DND-41 (cell line): ENCODE measurements at regions not wholly inside any gene's neighbourhood (a gene's known extent, or its start where the extent isn't known, plus 50 kb on each side); places are given as distances from the start of the nearest gene placed in this dataset.

Experiments
- ATAC-seq: fragments of 200-7000 bp; cut with Tn5 transposase; 3 replicates; pipeline ENCODE4 v1.9.1; 2021; ENCODE audit warnings: low read depth; ENCODE audit not compliant: insufficient read depth
- DNase-seq: peaks from one replicate; pipeline ENCODE4 v3.0.0-alpha.2; 2020
- H2AFZ ChIP-seq: 2 replicates; pipeline ENCODE4 v1.6.0; 2012; ENCODE audit warnings: low read depth, low read length
- H3K27ac ChIP-seq: 2 replicates; pipeline ENCODE4 v1.5.1; 2012; ENCODE audit warnings: low read length, inconsistent platforms
- H3K27me3 ChIP-seq: fragments of 200-600 bp; sonication (generic); 2 replicates; pipeline ENCODE4 v1.6.0; 2012; ENCODE audit warnings: low read length, mild to moderate bottlenecking, inconsistent platforms; ENCODE audit not compliant: insufficient read depth, poor library complexity
- H3K36me3 ChIP-seq: 2 replicates; pipeline ENCODE4 v1.5.1; 2012; ENCODE audit warnings: low read length, inconsistent platforms; ENCODE audit not compliant: insufficient read depth
- H3K4me1 ChIP-seq: 2 replicates; pipeline ENCODE4 v1.5.1; 2012; ENCODE audit warnings: mild to moderate bottlenecking, low read length; ENCODE audit not compliant: insufficient read depth
- H3K4me2 ChIP-seq: 2 replicates; pipeline ENCODE4 v1.6.0; 2012; ENCODE audit warnings: mild to moderate bottlenecking, moderate library complexity, low read length, inconsistent platforms; ENCODE audit not compliant: insufficient read depth
- H3K4me3 ChIP-seq, 2 experiments: fragments of 200-600 bp in 1 of 2; shearing (Covaris generic) in 1 of 2; 2 replicates each; pipeline ENCODE4 v1.5.1; 2012 to 2016; ENCODE audit warnings: inconsistent platforms in 2 of 2, low read length in 2 of 2, mild to moderate bottlenecking in 2 of 2, low read depth in 1 of 2, moderate library complexity in 1 of 2
- H3K79me2 ChIP-seq: 2 replicates; pipeline ENCODE4 v1.6.0; 2012; ENCODE audit warnings: low read length, inconsistent platforms; ENCODE audit not compliant: insufficient read depth
- H3K9ac ChIP-seq: 2 replicates; pipeline ENCODE4 v1.6.0; 2012; ENCODE audit warnings: low read depth, mild to moderate bottlenecking, inconsistent platforms, low read length, moderate library complexity
- H3K9me3 ChIP-seq: 2 replicates; pipeline ENCODE4 v1.5.1; 2012; ENCODE audit warnings: low read length, moderate library complexity, mild to moderate bottlenecking, inconsistent platforms; ENCODE audit not compliant: insufficient read depth, severe bottlenecking
- H4K20me1 ChIP-seq: 2 replicates; pipeline ENCODE4 v1.6.0; 2012; ENCODE audit warnings: low read length; ENCODE audit not compliant: insufficient read depth
- CTCF ChIP-seq: IDR thresholded peaks from 2 replicates; pipeline ENCODE4 v1.5.1; 2012; ENCODE audit warnings: borderline replicate concordance, low read length, moderate library complexity, mild to moderate bottlenecking; ENCODE audit not compliant: poor library complexity, severe bottlenecking; ENCODE audit errors: extremely low read depth
- EZH2 ChIP-seq: IDR thresholded peaks from 3 replicates; pipeline ENCODE4 v1.6.1; 2012; ENCODE audit warnings: borderline replicate concordance, low read depth, mild to moderate bottlenecking, moderate library complexity, low read length, inconsistent platforms; ENCODE audit not compliant: severe bottlenecking

- peaks cover 4% of the 10 kb centered on the region for H3K27me3 ChIP-seq
- H3K4me2 ChIP-seq = no peak overlapping the region
- no peak overlapping the region for H3K4me3 ChIP-seq
- no peak overlapping the region for H2AFZ ChIP-seq
- DNase-seq (no peak), ATAC-seq (no peak)
- H3K27ac ChIP-seq = no peak overlapping the region
- H3K9ac ChIP-seq = no peak overlapping the region
- H3K36me3 ChIP-seq = no peaks in the 10 kb centered on the region
- no peaks in the 10 kb centered on the region for H3K9me3 ChIP-seq
- no peak for TF ChIP-seq CTCF
- TF ChIP-seq EZH2 = no peak
- H4K20me1 ChIP-seq = no peaks in the 10 kb centered on the region
- no peaks in the 10 kb centered on the region for H3K4me1 ChIP-seq
- no peaks in the 10 kb centered on the region for H3K79me2 ChIP-seq
These were observed 282.9 kb downstream of the TSHZ3 start for GRCh38 chr19:31066385-31066784.

GRCh38 chr19:31064491-31064890 is 284.7 kb downstream of the TSHZ3 start:
- TF ChIP-seq CTCF = no peak
- no peak for TF ChIP-seq EZH2
- Histone ChIP-seq H3K36me3 (no peaks in the 10 kb centered on the region), H4K20me1 (no peaks in the 10 kb centered on the region), H3K9me3 (no peaks in the 10 kb centered on the region), H2AFZ (no peak overlapping the region), H3K79me2 (no peaks in the 10 kb centered on the region), H3K9ac (no peak overlapping the region), H3K4me2 (no peak overlapping the region), H3K4me1 (no peaks in the 10 kb centered on the region), H3K27me3 (peaks cover 4% of the 10 kb centered on the region), H3K27ac (no peak overlapping the region), H3K4me3 (no peak overlapping the region)
- ATAC-seq (no peak), DNase-seq (no peak)

- H3K9ac ChIP-seq = no peak overlapping the region
- no peak overlapping the region for H3K27ac ChIP-seq
- TF ChIP-seq EZH2 (no peak), CTCF (no peak)
- H3K36me3 ChIP-seq = no peaks in the 10 kb centered on the region
- no peaks in the 10 kb centered on the region for H3K9me3 ChIP-seq
- no peaks in the 10 kb centered on the region for H3K27me3 ChIP-seq
- no peak overlapping the region for H3K4me2 ChIP-seq
- no peaks in the 10 kb centered on the region for H3K79me2 ChIP-seq
- no peak overlapping the region for H2AFZ ChIP-seq
- ATAC-seq = no peak
- H3K4me3 ChIP-seq = no peak overlapping the region
- H4K20me1 ChIP-seq = no peaks in the 10 kb centered on the region
- DNase-seq = no peak
- H3K4me1 ChIP-seq = no peaks in the 10 kb centered on the region
These were observed 290.4 kb downstream of the TSHZ3 start for GRCh38 chr19:31058676-31059340.

GRCh38 chr19:31057476-31057875 is 291.8 kb downstream of the TSHZ3 start:
- Histone ChIP-seq H3K4me3 (no peak overlapping the region), H3K27me3 (no peaks in the 10 kb centered on the region), H3K9me3 (no peaks in the 10 kb centered on the region), H3K9ac (no peak overlapping the region), H2AFZ (no peak overlapping the region), H3K4me2 (no peak overlapping the region), H3K79me2 (no peaks in the 10 kb centered on the region), H3K36me3 (no peaks in the 10 kb centered on the region), H4K20me1 (no peaks in the 10 kb centered on the region), H3K27ac (no peak overlapping the region), H3K4me1 (no peaks in the 10 kb centered on the region)
- TF ChIP-seq EZH2 (no peak), CTCF (no peak)
- ATAC-seq (no peak), DNase-seq (no peak)
